ENCODE measurements at regions not wholly inside any gene's neighbourhood (a gene's known extent, or its start where the extent isn't known, plus 50 kb on each side); places are given as distances from the start of the nearest gene placed in this dataset.

- TF ChIP-seq, protein P1, sequence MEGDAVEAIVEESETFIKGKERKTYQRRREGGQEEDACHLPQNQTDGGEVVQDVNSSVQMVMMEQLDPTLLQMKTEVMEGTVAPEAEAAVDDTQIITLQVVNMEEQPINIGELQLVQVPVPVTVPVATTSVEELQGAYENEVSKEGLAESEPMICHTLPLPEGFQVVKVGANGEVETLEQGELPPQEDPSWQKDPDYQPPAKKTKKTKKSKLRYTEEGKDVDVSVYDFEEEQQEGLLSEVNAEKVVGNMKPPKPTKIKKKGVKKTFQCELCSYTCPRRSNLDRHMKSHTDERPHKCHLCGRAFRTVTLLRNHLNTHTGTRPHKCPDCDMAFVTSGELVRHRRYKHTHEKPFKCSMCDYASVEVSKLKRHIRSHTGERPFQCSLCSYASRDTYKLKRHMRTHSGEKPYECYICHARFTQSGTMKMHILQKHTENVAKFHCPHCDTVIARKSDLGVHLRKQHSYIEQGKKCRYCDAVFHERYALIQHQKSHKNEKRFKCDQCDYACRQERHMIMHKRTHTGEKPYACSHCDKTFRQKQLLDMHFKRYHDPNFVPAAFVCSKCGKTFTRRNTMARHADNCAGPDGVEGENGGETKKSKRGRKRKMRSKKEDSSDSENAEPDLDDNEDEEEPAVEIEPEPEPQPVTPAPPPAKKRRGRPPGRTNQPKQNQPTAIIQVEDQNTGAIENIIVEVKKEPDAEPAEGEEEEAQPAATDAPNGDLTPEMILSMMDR (IDR thresholded peaks at IDR 0.05; ENCODE audit: insufficient read depth, low read length, missing control alignments): no peak
- POLR2A ChIA-PET: no interaction called here
- DNase-seq (ENCODE audit: low read depth, low spot score): no peak
- no peak overlapping the region for H3K4me3 ChIP-seq (ENCODE audit: low read depth, low read length)
- CTCF ChIA-PET: no interaction called here
These were observed 1084.0 kb upstream of the CDH18 start for GRCh38 chr5:21071986-21072385.

GRCh38 chr5:21071421-21071820 is 1083.4 kb upstream of the CDH18 start:
- H3K4me3 ChIP-seq (ENCODE audit: low read depth, low read length): no peak overlapping the region
- POLR2A ChIA-PET: no interaction called here
- CTCF ChIA-PET: no interaction called here
- no peak for DNase-seq (ENCODE audit: low read depth, low spot score)
- TF ChIP-seq, protein P1 (IDR thresholded peaks at IDR 0.05; ENCODE audit: insufficient read depth, low read length, missing control alignments): no peak

DNA sequence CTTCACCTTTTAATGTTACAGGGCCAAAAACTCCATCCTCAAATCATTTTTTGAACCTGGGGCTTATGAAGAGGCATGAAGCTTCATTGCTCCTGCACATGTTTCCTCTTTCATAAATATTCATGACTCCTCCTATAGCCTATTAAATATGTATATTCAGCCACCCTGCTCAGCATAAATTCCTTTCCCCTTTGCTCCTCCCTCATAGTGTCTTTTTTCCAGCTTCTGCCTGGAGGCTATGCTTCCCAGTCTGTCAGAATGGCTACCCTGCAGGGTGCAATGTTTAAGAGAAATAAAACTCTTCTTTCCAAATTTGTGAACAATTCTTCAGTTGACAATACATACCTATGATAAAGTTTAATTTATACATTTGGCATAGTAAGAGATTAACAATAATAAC is 1082.9 kb upstream of the CDH18 start:
- TF ChIP-seq, protein P1 (IDR thresholded peaks at IDR 0.05; ENCODE audit: insufficient read depth, low read length, missing control alignments): no peak
- ChIA-PET POLR2A (no interaction called here), CTCF (no interaction called here)
- no peak for DNase-seq (ENCODE audit: low read depth, low spot score)
- no peak overlapping the region for H3K4me3 ChIP-seq (ENCODE audit: low read depth, low read length)

GRCh38 chr5:21067724-21068123 is 1079.7 kb upstream of the CDH18 start:
- TF ChIP-seq, protein P1 (IDR thresholded peaks at IDR 0.05; ENCODE audit: insufficient read depth, low read length, missing control alignments): no peak
- CTCF ChIA-PET: no interaction called here
- POLR2A ChIA-PET: no interaction called here
- no peak for DNase-seq (ENCODE audit: low read depth, low spot score)
- no peak overlapping the region for H3K4me3 ChIP-seq (ENCODE audit: low read depth, low read length)

DNA sequence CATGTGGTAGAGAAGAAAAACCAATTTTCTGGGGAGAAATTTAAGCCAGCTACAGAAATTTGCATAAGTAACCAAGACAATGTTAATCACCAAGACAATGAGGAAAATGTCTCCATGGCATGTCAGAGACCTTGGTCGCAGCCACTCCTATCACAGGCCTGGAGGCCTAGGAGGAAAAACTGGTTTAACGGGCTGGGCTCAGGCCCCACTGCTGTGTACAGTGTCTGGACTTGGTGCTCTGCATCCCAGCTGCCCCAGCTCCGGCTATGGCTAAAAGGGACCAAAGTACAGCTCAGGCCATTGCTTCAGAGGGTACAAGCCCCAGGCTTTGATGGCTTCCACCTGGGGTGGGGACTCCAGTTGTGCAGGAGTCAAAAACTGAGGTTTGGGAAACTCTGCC is 1075.1 kb upstream of the CDH18 start:
- TF ChIP-seq, protein P1 (IDR thresholded peaks at IDR 0.05; ENCODE audit: insufficient read depth, low read length, missing control alignments): no peak
- POLR2A ChIA-PET: no interaction called here
- DNase-seq (ENCODE audit: low read depth, low spot score): no peak
- H3K4me3 ChIP-seq (ENCODE audit: low read depth, low read length): no peak overlapping the region
- CTCF ChIA-PET: no interaction called here

GRCh38 chr5:21058289-21058688 is 1070.3 kb upstream of the CDH18 start:
- no peak overlapping the region for H3K4me3 ChIP-seq (ENCODE audit: low read depth, low read length)
- TF ChIP-seq, protein P1 (IDR thresholded peaks at IDR 0.05; ENCODE audit: insufficient read depth, low read length, missing control alignments): no peak
- CTCF ChIA-PET: no interaction called here
- POLR2A ChIA-PET: no interaction called here
- no peak for DNase-seq (ENCODE audit: low read depth, low spot score)

Measured in AG04449 (cell line).